Uterus (tissue), 2 donors: ENCODE measurements at regions not wholly inside any gene's neighbourhood (a gene's known extent, or its start where the extent isn't known, plus 50 kb on each side); places are given as distances from the start of the nearest gene placed in this dataset.

Source experiments
- POLR2A ChIP-seq, 2 donors: fragments of 450-650 bp; IDR thresholded peaks; one replicate each; pipeline ENCODE4 v1.6.1; 2016; ENCODE audit warnings: antibody characterized with exemption in 2 of 2, mild to moderate bottlenecking in 1 of 2, moderate library complexity in 1 of 2
- TF ChIP-seq, protein P1 (sequence below), 4 experiments: fragments of 200-600 bp in 2 of 4; fragments of 450-650 bp in 2 of 4; sonication (generic) in 2 of 4; IDR thresholded peaks; one replicate each; pipeline ENCODE4 v1.5.1; 2016 to 2019; ENCODE audit warnings: antibody characterized with exemption in 4 of 4, mild to moderate bottlenecking in 2 of 4, moderate library complexity in 1 of 4

DNA sequence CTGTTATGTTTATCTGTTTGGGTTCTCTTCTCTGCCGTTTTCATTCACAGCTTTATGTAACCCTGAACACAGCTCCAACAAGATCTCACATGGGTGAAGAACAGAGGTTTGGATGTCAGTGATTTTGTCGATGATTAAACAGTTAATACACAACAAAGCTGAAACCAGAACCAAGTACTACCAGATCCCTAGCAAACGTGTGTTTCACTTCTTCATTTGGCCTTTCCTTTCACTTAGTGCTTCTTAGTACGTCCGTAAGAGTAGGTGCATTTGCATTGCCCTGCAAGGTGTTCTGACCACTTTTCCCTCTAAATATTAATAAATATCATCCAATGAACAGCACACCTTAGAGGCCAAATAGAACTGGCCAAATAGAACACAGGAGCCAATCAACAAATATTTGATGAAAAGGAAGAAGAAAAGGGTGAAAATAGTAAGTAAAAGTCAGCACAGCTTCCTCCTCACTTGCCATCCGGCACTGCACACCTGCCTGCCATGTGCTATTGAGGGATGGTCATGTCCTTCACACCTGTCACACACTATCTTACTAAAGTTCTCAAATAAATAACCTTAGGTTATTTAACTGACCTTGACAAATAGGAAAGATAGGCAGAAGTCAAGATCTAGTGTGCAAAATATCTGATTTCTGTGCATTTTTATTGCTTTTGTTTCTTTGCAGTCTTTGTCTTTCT, 252.6 kb upstream of the ANKRD30A start:
- TF ChIP-seq, protein P1, sequence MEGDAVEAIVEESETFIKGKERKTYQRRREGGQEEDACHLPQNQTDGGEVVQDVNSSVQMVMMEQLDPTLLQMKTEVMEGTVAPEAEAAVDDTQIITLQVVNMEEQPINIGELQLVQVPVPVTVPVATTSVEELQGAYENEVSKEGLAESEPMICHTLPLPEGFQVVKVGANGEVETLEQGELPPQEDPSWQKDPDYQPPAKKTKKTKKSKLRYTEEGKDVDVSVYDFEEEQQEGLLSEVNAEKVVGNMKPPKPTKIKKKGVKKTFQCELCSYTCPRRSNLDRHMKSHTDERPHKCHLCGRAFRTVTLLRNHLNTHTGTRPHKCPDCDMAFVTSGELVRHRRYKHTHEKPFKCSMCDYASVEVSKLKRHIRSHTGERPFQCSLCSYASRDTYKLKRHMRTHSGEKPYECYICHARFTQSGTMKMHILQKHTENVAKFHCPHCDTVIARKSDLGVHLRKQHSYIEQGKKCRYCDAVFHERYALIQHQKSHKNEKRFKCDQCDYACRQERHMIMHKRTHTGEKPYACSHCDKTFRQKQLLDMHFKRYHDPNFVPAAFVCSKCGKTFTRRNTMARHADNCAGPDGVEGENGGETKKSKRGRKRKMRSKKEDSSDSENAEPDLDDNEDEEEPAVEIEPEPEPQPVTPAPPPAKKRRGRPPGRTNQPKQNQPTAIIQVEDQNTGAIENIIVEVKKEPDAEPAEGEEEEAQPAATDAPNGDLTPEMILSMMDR (IDR thresholded peaks at IDR 0.05), result no peak
- TF ChIP-seq POLR2A (IDR thresholded peaks at IDR 0.05), result no peak
